PFSK-1 (cell line): ENCODE measurements at regions not wholly inside any gene's neighbourhood (a gene's known extent, or its start where the extent isn't known, plus 50 kb on each side); places are given as distances from the start of the nearest gene placed in this dataset.

Experiments
- FOXP2 ChIP-seq: optimal IDR thresholded peaks from 2 replicates; pipeline ENCODE3; 2011; ENCODE audit warnings: borderline replicate concordance, control low read depth, inconsistent platforms; ENCODE audit not compliant: insufficient read depth; ENCODE audit errors: extremely low read length, extremely low read depth
- POLR2AphosphoS5 ChIP-seq: IDR thresholded peaks from 2 replicates; pipeline ENCODE4 v1.6.1; 2012; ENCODE audit warnings: low read depth, mild to moderate bottlenecking, control low read depth, low read length, moderate library complexity
- REST ChIP-seq, 2 experiments: IDR thresholded peaks; 2 replicates each; pipeline versions ENCODE4 v1.6.1 to v1.8.0; 2011 to 2012; ENCODE audit warnings: low read depth in 2 of 2, low read length in 2 of 2, control low read depth in 1 of 2, inconsistent platforms in 1 of 2, mild to moderate bottlenecking in 1 of 2, moderate library complexity in 1 of 2; ENCODE audit not compliant: insufficient read depth in 1 of 2
- SIN3A ChIP-seq: IDR thresholded peaks from 2 replicates; pipeline ENCODE4 v1.6.1; 2012; ENCODE audit warnings: mild to moderate bottlenecking, low read length, moderate library complexity, borderline replicate concordance; ENCODE audit not compliant: insufficient read depth
- TAF1 ChIP-seq: IDR thresholded peaks from 2 replicates; pipeline ENCODE4 v1.6.1; 2012; ENCODE audit warnings: low read length, control low read depth, borderline replicate concordance; ENCODE audit not compliant: insufficient read depth

GRCh38 chr2:131656816-131657633 lies 129.3 kb downstream of the CCDC74A start:
- TF ChIP-seq TAF1 (no peak), POLR2AphosphoS5 (no peak), FOXP2 (no peak), SIN3A (no peak), REST (IDR thresholded peaks at IDR 0.05; ENCODE audit: insufficient read depth in 1 of 2, low read depth in 2 of 2, low read length in 2 of 2) (no peak)

- no peak for TF ChIP-seq FOXP2
- no peak for TF ChIP-seq POLR2AphosphoS5
- no peak for TF ChIP-seq SIN3A
- TF ChIP-seq TAF1, result no peak
- no peak for TF ChIP-seq REST (IDR thresholded peaks at IDR 0.05; ENCODE audit: insufficient read depth in 1 of 2, low read depth in 2 of 2, low read length in 2 of 2)
These were observed 130.4 kb downstream of the CCDC74A start for GRCh38 chr2:131657895-131658768.

- TF ChIP-seq SIN3A (no peak), FOXP2 (no peak), TAF1 (no peak), REST (IDR thresholded peaks at IDR 0.05; ENCODE audit: insufficient read depth in 1 of 2, low read depth in 2 of 2, low read length in 2 of 2) (no peak), POLR2AphosphoS5 (no peak)
These were observed 131.1 kb downstream of the CCDC74A start for GRCh38 chr2:131658769-131659131.

- TF ChIP-seq TAF1 (no peak), REST (IDR thresholded peaks at IDR 0.05; ENCODE audit: insufficient read depth in 1 of 2, low read depth in 2 of 2, low read length in 2 of 2) (no peak), FOXP2 (no peak), POLR2AphosphoS5 (no peak), SIN3A (no peak)
These were observed 131.5 kb downstream of the CCDC74A start for GRCh38 chr2:131659168-131659572.
